ENCODE measurements at regions not wholly inside any gene's neighbourhood (a gene's known extent, or its start where the extent isn't known, plus 50 kb on each side); places are given as distances from the start of the nearest gene placed in this dataset.

DNA sequence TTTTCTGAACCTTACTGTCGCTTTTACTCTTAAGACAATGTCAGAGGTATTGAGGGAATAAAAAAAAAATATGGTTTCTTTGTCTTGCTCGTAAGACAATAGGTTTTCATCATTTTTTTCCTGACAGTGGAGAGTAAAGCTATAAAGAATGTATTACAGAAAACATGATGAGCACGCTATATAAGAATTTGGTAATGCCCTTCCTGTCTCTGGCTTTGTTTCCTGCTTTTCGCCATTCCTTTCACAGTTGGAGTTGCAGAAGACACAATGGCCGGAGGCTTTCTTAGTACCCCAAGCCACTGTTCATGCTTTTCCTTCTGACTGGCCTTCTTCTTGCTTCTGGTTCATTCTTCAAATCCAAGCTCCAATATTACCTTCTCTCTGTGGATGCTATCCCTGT is 101.0 kb upstream of the DACH1 start:
- no peak for DNase-seq (ENCODE audit: low spot score)

GRCh38 chr13:71964491-71965100 is 97.6 kb upstream of the DACH1 start:
- no peak for DNase-seq (ENCODE audit: low spot score)

- no peak for DNase-seq (ENCODE audit: low spot score)
Measured at GRCh38 chr13:71962735-71963134, 95.7 kb upstream of the DACH1 start.

GRCh38 chr13:71962126-71962525 is 95.1 kb upstream of the DACH1 start:
- DNase-seq (ENCODE audit: low spot score): no peak

GRCh38 chr13:71949441-71949840 is 82.4 kb upstream of the DACH1 start:
- DNase-seq (ENCODE audit: low spot score): no peak

DNA sequence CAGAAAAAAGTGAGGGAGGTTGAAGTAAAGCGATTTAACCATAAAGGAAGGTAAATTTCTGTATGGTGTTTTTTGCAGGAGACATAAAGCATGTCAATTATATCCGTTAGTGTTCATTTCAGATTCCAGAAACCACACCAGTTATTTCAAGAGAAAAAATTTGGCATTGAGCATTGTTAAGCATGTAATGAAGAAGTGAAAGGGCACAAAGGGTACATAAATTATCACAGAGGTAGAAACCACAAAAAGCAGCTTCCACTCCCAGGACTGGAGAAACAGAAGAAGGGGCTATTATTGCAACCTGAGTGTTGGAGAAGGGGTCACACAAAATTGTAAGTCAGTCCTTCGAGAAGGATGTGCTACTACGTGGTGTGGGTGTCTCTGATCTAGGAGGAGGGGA is 72.2 kb upstream of the DACH1 start:
- no peak for DNase-seq (ENCODE audit: low spot score)

DNA sequence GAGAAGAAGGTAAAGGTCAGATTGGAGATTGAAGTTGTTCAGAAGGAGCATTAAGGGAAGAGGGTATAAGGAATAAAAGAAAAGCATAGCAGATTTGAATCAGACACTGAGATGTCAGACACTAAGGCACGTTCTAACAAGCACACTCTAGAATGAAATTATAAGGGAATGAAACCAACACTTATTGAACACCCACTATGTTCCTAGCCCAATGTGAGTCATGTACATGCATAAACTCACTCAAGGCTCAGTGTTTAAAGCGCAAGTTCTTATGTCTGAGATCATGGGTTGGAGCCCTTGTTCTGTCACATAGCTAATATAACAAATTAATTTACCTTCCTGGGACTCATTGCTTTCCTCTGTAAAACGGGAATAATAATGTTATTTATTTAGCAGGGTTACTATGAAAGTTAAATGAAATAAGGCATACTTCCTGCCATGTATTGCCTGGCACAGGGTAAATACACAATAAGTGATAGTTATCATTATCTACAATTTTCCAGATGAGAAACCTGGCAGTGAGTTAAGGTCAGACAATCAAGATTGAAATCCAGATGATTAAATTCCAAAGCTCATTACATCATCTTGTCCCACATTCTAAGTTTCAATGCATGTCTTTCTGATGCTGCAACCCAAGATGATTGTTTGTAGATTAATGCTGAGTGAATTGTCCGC is 68.3 kb upstream of the DACH1 start:
- DNase-seq (ENCODE audit: low spot score): no peak

DNA sequence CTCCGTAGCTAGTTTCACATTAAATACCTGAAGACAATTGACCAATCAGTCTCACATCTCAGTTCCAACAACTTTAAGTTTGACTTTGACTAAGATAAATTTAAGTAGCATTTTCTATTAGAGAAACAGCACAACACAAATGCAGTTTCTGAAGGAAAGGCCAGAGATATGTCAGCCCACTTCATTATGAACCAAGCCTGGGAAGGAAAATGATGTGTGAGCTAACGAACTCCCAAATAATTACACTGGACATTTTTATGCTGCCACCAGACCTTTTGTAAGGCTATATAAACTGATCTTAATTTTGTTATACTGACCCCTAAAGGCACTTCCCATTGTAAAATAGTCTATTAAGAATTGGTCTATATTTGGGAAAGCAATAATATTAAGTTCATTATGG is 57.9 kb upstream of the DACH1 start:
- DNase-seq (ENCODE audit: low spot score): no peak

DNA sequence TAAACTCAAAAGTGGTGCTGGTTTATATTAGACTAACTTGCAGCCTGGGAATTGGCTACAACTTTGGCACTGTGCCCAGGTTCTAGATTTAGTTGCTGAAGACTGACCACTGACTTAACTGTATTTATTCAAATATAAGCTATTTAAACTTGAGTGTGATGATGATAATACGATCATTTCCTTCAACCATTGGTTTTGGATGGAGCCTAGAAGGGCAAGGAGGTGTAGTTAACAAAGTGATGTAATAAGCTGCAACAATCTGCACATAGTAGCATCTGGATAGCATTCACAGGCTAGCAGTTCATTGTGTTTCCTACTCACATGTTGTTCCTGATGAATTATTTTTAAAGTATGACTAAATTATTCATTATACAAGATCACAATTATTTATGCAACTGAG is 55.2 kb upstream of the DACH1 start:
- no peak for DNase-seq (ENCODE audit: low spot score)
